H1 (cell line): ENCODE measurements at regions not wholly inside any gene's neighbourhood (a gene's known extent, or its start where the extent isn't known, plus 50 kb on each side); places are given as distances from the start of the nearest gene placed in this dataset.

ENCODE experiments used
- CTCF ChIA-PET: fragments of 300-600 bp; sonication (Branson Sonifier 250); formaldehyde crosslinking; loops from one replicate; lab custom pipeline; 2021; ENCODE audit not compliant: partially characterized antibody; lab: Charles Lee
- POLR2A ChIA-PET: fragments of 300-600 bp; sonication (Branson Sonifier 250); formaldehyde crosslinking; loops from one replicate; lab custom pipeline; 2021; ENCODE audit warnings: inconsistent platforms; ENCODE audit not compliant: partially characterized antibody; lab: Charles Lee
- DNase-seq, 2 experiments: peaks; one replicate each; pipeline versions ENCODE4 v3.0.0 to v3.0.0-alpha.2; 2010 to 2022; ENCODE audit warnings: low spot score in 2 of 2, low read depth in 1 of 2, mixed read lengths in 1 of 2
- FAIRE-seq: peaks from 2 replicates; lab custom pipeline; 2011; peaks lifted over from hg19 to GRCh38; lab: Jason Lieb, UNC
- H2AFZ ChIP-seq: 2 replicates; pipeline ENCODE4 v1.8.1; 2012; ENCODE audit warnings: low read length, inconsistent platforms
- H2AK5ac ChIP-seq: 2 replicates; pipeline ENCODE4 v1.6.1; 2013; ENCODE audit warnings: low read depth, low read length
- H2BK120ac ChIP-seq: replicated peaks from 2 replicates; pipeline ENCODE3; 2013; ENCODE audit warnings: low read depth, low read length, inconsistent platforms
- H2BK12ac ChIP-seq: 2 replicates; pipeline ENCODE4 v1.6.1; 2013; ENCODE audit warnings: low read depth, low read length
- H2BK15ac ChIP-seq: 2 replicates; pipeline ENCODE4 v1.6.1; 2013; ENCODE audit warnings: low read length
- H2BK20ac ChIP-seq: 2 replicates; pipeline ENCODE4 v1.6.1; 2013; ENCODE audit warnings: low read length
- H2BK5ac ChIP-seq: 2 replicates; pipeline ENCODE4 v1.6.1; 2013; ENCODE audit warnings: low read depth, low read length
- H3K14ac ChIP-seq: 2 replicates; pipeline ENCODE4 v1.6.1; 2013; ENCODE audit warnings: inconsistent platforms; ENCODE audit not compliant: insufficient read length
- H3K18ac ChIP-seq: 2 replicates; pipeline ENCODE4 v1.6.1; 2013; ENCODE audit warnings: low read length; ENCODE audit errors: extremely low read depth
- H3K23ac ChIP-seq: 2 replicates; pipeline ENCODE4 v1.6.1; 2013; ENCODE audit warnings: inconsistent platforms; ENCODE audit not compliant: insufficient read length
- H3K23me2 ChIP-seq: 2 replicates; pipeline ENCODE4 v1.6.1; 2013; ENCODE audit warnings: low read depth, low read length
- H3K27ac ChIP-seq: 2 replicates; pipeline ENCODE4 v1.6.1; 2011; ENCODE audit warnings: low read depth, low read length, inconsistent platforms
- H3K27me3 ChIP-seq, 4 experiments: replicated peaks in 1 of 4; 1 replicate in 1 of 4; 2 replicates in 3 of 4; pipeline versions ENCODE4 v1.6.1 to v1.8.1; 2011 to 2013; ENCODE audit warnings: low read length in 3 of 4, mild to moderate bottlenecking in 3 of 4, inconsistent platforms in 2 of 4, mixed read lengths in 2 of 4, moderate library complexity in 1 of 4; ENCODE audit not compliant: control insufficient read depth in 3 of 4, insufficient read depth in 3 of 4; ENCODE audit errors: extremely low read depth in 1 of 4
- H3K36me3 ChIP-seq, 4 experiments: 2 replicates each; pipeline versions ENCODE4 v1.6.1 to v1.8.1; 2011 to 2013; ENCODE audit warnings: mild to moderate bottlenecking in 4 of 4, low read length in 3 of 4, moderate library complexity in 2 of 4, control low read depth in 1 of 4, inconsistent platforms in 1 of 4; ENCODE audit not compliant: insufficient read depth in 4 of 4, control insufficient read depth in 2 of 4
- H3K4ac ChIP-seq: replicated peaks from 2 replicates; pipeline ENCODE3; 2013; ENCODE audit warnings: low read length, low read depth, mixed read lengths, inconsistent platforms; ENCODE audit not compliant: insufficient read length
- H3K4me1 ChIP-seq, 4 experiments: replicated peaks in 1 of 4; 1 replicate in 1 of 4; 2 replicates in 3 of 4; pipeline versions ENCODE4 v1.6.1 to v1.8.1; 2011 to 2013; ENCODE audit warnings: low read length in 3 of 4, inconsistent platforms in 2 of 4, mixed read lengths in 1 of 4; ENCODE audit not compliant: insufficient read depth in 4 of 4, control insufficient read depth in 3 of 4
- H3K4me2 ChIP-seq, 2 experiments: 2 replicates each; pipeline versions ENCODE4 v1.6.1 to v1.8.1; 2011 to 2013; ENCODE audit warnings: low read depth in 2 of 2, low read length in 2 of 2, control low read depth in 1 of 2, inconsistent platforms in 1 of 2, mild to moderate bottlenecking in 1 of 2; ENCODE audit not compliant: insufficient read depth in 1 of 2
- H3K4me3 ChIP-seq, 4 experiments: fragments of 200-600, 300-600 bp in 1 of 4; sonication (generic), shearing (Covaris generic), sonication (Bioruptor Twin) in 1 of 4; 2 replicates each; pipeline versions ENCODE4 v1.5.1 to v1.8.1; 2011 to 2016; ENCODE audit warnings: low read length in 4 of 4, low read depth in 3 of 4, control low read depth in 2 of 4, inconsistent platforms in 2 of 4, mild to moderate bottlenecking in 2 of 4, mixed read lengths in 1 of 4, moderate library complexity in 1 of 4; ENCODE audit not compliant: insufficient read depth in 2 of 4; ENCODE audit errors: extremely low read depth in 1 of 4
- H3K56ac ChIP-seq: replicated peaks from 2 replicates; pipeline ENCODE3; 2013; ENCODE audit warnings: low read depth, mild to moderate bottlenecking, mixed read lengths, low read length, inconsistent platforms; ENCODE audit not compliant: insufficient read length
- H3K79me1 ChIP-seq: 2 replicates; pipeline ENCODE4 v1.6.1; 2013; ENCODE audit warnings: low read depth, low read length, control low read depth
- H3K79me2 ChIP-seq, 2 experiments: 2 replicates each; pipeline versions ENCODE4 v1.6.1 to v1.8.1; 2012 to 2013; ENCODE audit warnings: low read length in 2 of 2, mild to moderate bottlenecking in 2 of 2, inconsistent platforms in 1 of 2; ENCODE audit not compliant: insufficient read depth in 2 of 2, control insufficient read depth in 1 of 2
- H3K9ac ChIP-seq, 4 experiments: replicated peaks in 1 of 4; 1 replicate in 1 of 4; 2 replicates in 3 of 4; pipeline versions ENCODE4 v1.6.1 to v1.8.1; 2011 to 2013; ENCODE audit warnings: low read depth in 3 of 4, low read length in 3 of 4, control low read depth in 2 of 4, mild to moderate bottlenecking in 2 of 4, moderate library complexity in 2 of 4, inconsistent platforms in 1 of 4; ENCODE audit errors: extremely low read depth in 1 of 4
- H3K9me3 ChIP-seq, 2 experiments: 2 replicates each; pipeline versions ENCODE4 v1.6.1 to v1.8.1; 2012 to 2013; ENCODE audit warnings: mild to moderate bottlenecking in 2 of 2, moderate library complexity in 2 of 2, control low read depth in 1 of 2, inconsistent platforms in 1 of 2, low read depth in 1 of 2, low read length in 1 of 2, mixed read lengths in 1 of 2; ENCODE audit not compliant: insufficient read depth in 2 of 2
- H4K20me1 ChIP-seq, 2 experiments: replicated peaks in 1 of 2; 2 replicates each; pipeline versions ENCODE3 to v1.8.1; 2011 to 2013; ENCODE audit warnings: inconsistent platforms in 2 of 2, low read length in 2 of 2, mild to moderate bottlenecking in 1 of 2; ENCODE audit not compliant: insufficient read depth in 2 of 2, control insufficient read depth in 1 of 2
- H4K5ac ChIP-seq: 2 replicates; pipeline ENCODE4 v1.6.1; 2013; ENCODE audit warnings: low read length, low read depth, mixed read lengths, inconsistent platforms; ENCODE audit not compliant: insufficient read length
- H4K8ac ChIP-seq: 2 replicates; pipeline ENCODE4 v1.8.0; 2013; ENCODE audit warnings: mild to moderate bottlenecking, moderate library complexity, low read length, inconsistent platforms; ENCODE audit not compliant: insufficient read depth; ENCODE audit errors: extremely low read depth
- H4K91ac ChIP-seq: replicated peaks from 2 replicates; pipeline ENCODE3; 2013; ENCODE audit warnings: low read length, mixed read lengths, inconsistent platforms; ENCODE audit not compliant: insufficient read length
- CBX5 ChIP-seq: fragments of 300-800, 300-1000 bp; sonication (generic); IDR thresholded peaks from 2 replicates; pipeline ENCODE4 v1.7.1; 2016; ENCODE audit warnings: antibody characterized with exemption, low read length, low read depth
- EGR1 ChIP-seq: IDR thresholded peaks from 2 replicates; pipeline ENCODE4 v1.6.1; 2011; ENCODE audit warnings: low read depth, low read length, borderline replicate concordance
- JUN ChIP-seq: IDR thresholded peaks from 2 replicates; pipeline ENCODE4 v1.6.1; 2011; ENCODE audit warnings: low read depth, mild to moderate bottlenecking, improper control_type of control experiment, low read length
- KDM5A ChIP-seq: fragments of 200-600 bp; IDR thresholded peaks from 2 replicates; pipeline ENCODE4 v1.7.1; 2012; ENCODE audit warnings: mild to moderate bottlenecking, low read length, inconsistent platforms, mixed read lengths
- NRF1 ChIP-seq: IDR thresholded peaks from 2 replicates; pipeline ENCODE4 v1.6.1; 2011; ENCODE audit warnings: mild to moderate bottlenecking, low read depth, low read length, improper control_type of control experiment
- RAD21 ChIP-seq, 2 experiments: IDR thresholded peaks in 1 of 2; conservative IDR thresholded peaks in 1 of 2; 2 replicates each; pipeline ENCODE4 v1.6.1; 2011; ENCODE audit warnings: low read depth in 2 of 2, low read length in 2 of 2, improper control_type of control experiment in 1 of 2, inconsistent platforms in 1 of 2, mild to moderate bottlenecking in 1 of 2, moderate library complexity in 1 of 2
- RFX5 ChIP-seq: IDR thresholded peaks from 2 replicates; pipeline ENCODE4 v1.6.1; 2011; ENCODE audit warnings: low read depth, low read length, improper control_type of control experiment, borderline replicate concordance
- SAP30 ChIP-seq: fragments of 300-600 bp; sonication (generic); IDR thresholded peaks from 2 replicates; pipeline ENCODE4 v1.7.1; 2012; ENCODE audit warnings: low read length, moderate library complexity, mild to moderate bottlenecking, inconsistent platforms; ENCODE audit not compliant: insufficient read depth, insufficient replicate concordance
- SIN3A ChIP-seq, 2 experiments: IDR thresholded peaks in 1 of 2; conservative IDR thresholded peaks in 1 of 2; 2 replicates each; pipeline ENCODE4 v1.6.1; 2011 to 2012; ENCODE audit warnings: low read length in 2 of 2, improper control_type of control experiment in 1 of 2, low read depth in 1 of 2, mild to moderate bottlenecking in 1 of 2
- TBP ChIP-seq: IDR thresholded peaks from 2 replicates; pipeline ENCODE4 v1.6.1; 2011; ENCODE audit warnings: low read depth, low read length, improper control_type of control experiment
- WGBS, 2 experiments: shearing (Covaris generic) in 1 of 2; methylation state at CpG; one replicate each; pipeline versions ENCODE4 v1.1.6 to v1.1.7; 2013 to 2015; ENCODE audit warnings: low lambda C conversion rate in 2 of 2, mixed read lengths in 2 of 2, inconsistent platforms in 1 of 2, low coverage in 1 of 2, missing lambda C conversion rate in 1 of 2; ENCODE audit not compliant: insufficient replicate concordance in 2 of 2, insufficient coverage in 1 of 2, insufficient read length in 1 of 2; ENCODE audit errors: extremely low coverage in 1 of 2, missing lambda C conversion rate in 1 of 2; 5-methylcytosine and 5-hydroxymethylcytosine counted together
- TF ChIP-seq, protein P1 (sequence below): IDR thresholded peaks from 2 replicates; pipeline ENCODE4 v1.6.1; 2012; ENCODE audit warnings: low read length, inconsistent platforms

- CTCF ChIA-PET, result interaction anchor here (1.4 kb wide), 1 partner anchor 81 kb away, joined by 4 read pairs; no protein-coding TSS in a partner anchor
- no peak for FAIRE-seq
- 96% methylated on average over 3 of the region's 3 CpGs; no CpG with 5 or more reads in 1 of the 2 experiments for WGBS, 2 experiments
- TF ChIP-seq CBX5, result no peak
- no peak for TF ChIP-seq RAD21 (IDR thresholded peaks at IDR 0.05 in 1 of 2, conservative IDR thresholded peaks at IDR 0.05 in 1 of 2; ENCODE audit: low read depth in 2 of 2, low read length in 2 of 2)
- no peak for TF ChIP-seq KDM5A
- no peak for TF ChIP-seq TBP
- TF ChIP-seq, protein P1, sequence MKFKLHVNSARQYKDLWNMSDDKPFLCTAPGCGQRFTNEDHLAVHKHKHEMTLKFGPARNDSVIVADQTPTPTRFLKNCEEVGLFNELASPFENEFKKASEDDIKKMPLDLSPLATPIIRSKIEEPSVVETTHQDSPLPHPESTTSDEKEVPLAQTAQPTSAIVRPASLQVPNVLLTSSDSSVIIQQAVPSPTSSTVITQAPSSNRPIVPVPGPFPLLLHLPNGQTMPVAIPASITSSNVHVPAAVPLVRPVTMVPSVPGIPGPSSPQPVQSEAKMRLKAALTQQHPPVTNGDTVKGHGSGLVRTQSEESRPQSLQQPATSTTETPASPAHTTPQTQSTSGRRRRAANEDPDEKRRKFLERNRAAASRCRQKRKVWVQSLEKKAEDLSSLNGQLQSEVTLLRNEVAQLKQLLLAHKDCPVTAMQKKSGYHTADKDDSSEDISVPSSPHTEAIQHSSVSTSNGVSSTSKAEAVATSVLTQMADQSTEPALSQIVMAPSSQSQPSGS, result no peak
- TF ChIP-seq SAP30, result no peak
- TF ChIP-seq JUN, result no peak
- TF ChIP-seq SIN3A (conservative IDR thresholded peaks at IDR 0.05 in 1 of 2, IDR thresholded peaks at IDR 0.05 in 1 of 2; ENCODE audit: low read depth in 1 of 2, low read length in 2 of 2), result no peak
- no peak for TF ChIP-seq NRF1
- no peak for TF ChIP-seq EGR1
- no peak for TF ChIP-seq RFX5
Observed at GRCh38 chr6:40247516-40248115, 313.4 kb upstream of the MOCS1 start.

More at GRCh38 chr6:40247516-40248115, 313.4 kb upstream of the MOCS1 start:
- Histone ChIP-seq H2BK20ac (no peak overlapping the region), H4K5ac (no peak overlapping the region), H4K20me1 (no peaks in the 10 kb centered on the region), H3K56ac (no peak overlapping the region), H3K14ac (no peak overlapping the region), H3K4me3 (no peak overlapping the region), H3K9ac (no peak overlapping the region), H2AK5ac (no peak overlapping the region; the same call in 1 of the 2 replicates), H2BK15ac (0 out of 2 replicates have a peak overlapping the region, but pooled peaks have one; percentile 1), H2BK12ac (no peak overlapping the region), H2BK120ac (no peak overlapping the region), H3K4me2 (no peak overlapping the region), H2AFZ (no peak overlapping the region), H3K36me3 (no peaks in the 10 kb centered on the region), H3K4ac (no peak overlapping the region), H3K79me2 (no peaks in the 10 kb centered on the region), H3K23me2 (no peaks in the 10 kb centered on the region; the same call in 1 of the 2 replicates), H2BK5ac (no peak overlapping the region), H3K9me3 (peaks cover 0 to 3% of the 10 kb centered on the region in 2 experiments; a peak in 1 of 4 replicates), H3K27me3 (no peaks in the 10 kb centered on the region), H3K18ac (no peak overlapping the region), H3K27ac (no peak overlapping the region), H3K23ac (no peak overlapping the region), H3K79me1 (no peaks in the 10 kb centered on the region), H3K4me1 (no peaks in the 10 kb centered on the region), H4K8ac (0 out of 2 replicates have a peak overlapping the region, but pooled peaks have one; percentile 26), H4K91ac (no peak overlapping the region)
- POLR2A ChIA-PET, result no interaction called here
- peak in 1 of 2 experiments; percentile 30 for DNase-seq
